ENCODE measurements at regions not wholly inside any gene's neighbourhood (a gene's known extent, or its start where the extent isn't known, plus 50 kb on each side); places are given as distances from the start of the nearest gene placed in this dataset.

DNA sequence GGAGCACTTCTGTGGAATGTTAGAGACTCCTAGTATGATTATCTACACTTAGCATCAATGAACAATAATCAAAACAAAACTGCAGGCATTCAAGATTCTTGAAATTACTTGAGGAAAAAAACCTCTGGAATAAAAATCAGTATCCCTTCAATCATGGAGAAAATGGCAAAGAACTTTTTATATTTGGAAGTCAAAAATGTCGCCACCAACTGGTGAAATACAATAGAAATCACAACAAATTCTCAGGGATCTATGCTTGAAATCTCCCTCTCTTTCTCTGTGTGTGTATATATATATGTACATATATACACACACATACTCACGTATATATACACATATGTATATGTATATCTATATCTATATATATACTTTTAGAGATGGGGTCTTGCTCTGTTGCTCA lies 378.9 kb upstream of the ALCAM start:
- POLR2A ChIA-PET: no interaction called here
- H3K4me3 Mint-ChIP-seq: no peak overlapping the region
- H3K4me1 Mint-ChIP-seq: no peaks in the 10 kb centered on the region
- DNase-seq: no peak
- H3K36me3 Mint-ChIP-seq: no peaks in the 10 kb centered on the region
- H3K27me3 Mint-ChIP-seq: no peaks in the 10 kb centered on the region
- no peaks in the 10 kb centered on the region for H3K9me3 Mint-ChIP-seq
- no peak for ATAC-seq (ENCODE audit: low read depth)
- H3K27ac Mint-ChIP-seq: no peak overlapping the region

DNA sequence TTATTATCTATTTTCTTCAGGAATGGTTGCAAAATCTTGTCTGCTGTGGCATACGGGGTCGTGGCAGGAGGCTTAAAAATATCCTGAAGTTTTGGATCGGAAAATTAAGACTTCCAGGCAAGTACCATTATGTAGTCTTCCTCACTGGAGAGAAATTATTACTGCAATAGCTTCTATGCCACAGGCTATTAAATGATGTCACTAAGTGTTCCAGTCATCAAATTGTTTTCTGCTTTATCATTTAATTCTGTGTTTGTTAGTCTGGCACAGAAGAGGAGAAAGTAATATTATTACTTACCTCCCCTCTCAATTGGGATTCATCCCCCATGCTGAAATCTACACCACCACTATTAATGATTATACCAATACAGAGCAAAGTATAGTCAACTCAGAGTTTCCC lies 378.2 kb upstream of the ALCAM start:
- Mint-ChIP-seq H3K4me3 (no peak overlapping the region), H3K4me1 (no peaks in the 10 kb centered on the region), H3K36me3 (no peaks in the 10 kb centered on the region), H3K27me3 (no peaks in the 10 kb centered on the region), H3K27ac (no peak overlapping the region), H3K9me3 (no peaks in the 10 kb centered on the region)
- DNase-seq (no peak), ATAC-seq (ENCODE audit: low read depth) (no peak)
- POLR2A ChIA-PET: no interaction called here

DNA sequence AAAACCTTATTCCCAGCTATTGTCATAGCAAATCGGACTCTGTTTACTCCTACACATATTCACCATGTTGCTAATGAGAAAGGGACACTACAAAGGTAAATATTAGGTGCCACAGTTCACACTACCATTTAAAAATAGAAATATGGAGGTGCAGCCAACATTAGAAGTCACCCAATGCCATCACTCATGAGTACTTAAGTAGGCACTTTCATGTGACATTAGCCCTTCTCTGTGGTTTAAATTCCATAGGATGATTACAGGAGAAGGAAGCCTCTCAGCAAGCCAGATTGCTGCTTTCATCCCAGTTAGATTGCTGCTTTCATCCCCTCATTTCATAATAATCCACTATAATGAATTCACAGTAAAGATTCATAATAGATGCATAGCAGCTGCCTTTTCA lies 376.8 kb upstream of the ALCAM start:
- H3K27me3 Mint-ChIP-seq: no peaks in the 10 kb centered on the region
- POLR2A ChIA-PET: no interaction called here
- no peaks in the 10 kb centered on the region for H3K36me3 Mint-ChIP-seq
- no peaks in the 10 kb centered on the region for H3K4me1 Mint-ChIP-seq
- no peak for DNase-seq
- no peak for ATAC-seq (ENCODE audit: low read depth)
- no peak overlapping the region for H3K27ac Mint-ChIP-seq
- H3K4me3 Mint-ChIP-seq: no peak overlapping the region
- no peaks in the 10 kb centered on the region for H3K9me3 Mint-ChIP-seq

DNA sequence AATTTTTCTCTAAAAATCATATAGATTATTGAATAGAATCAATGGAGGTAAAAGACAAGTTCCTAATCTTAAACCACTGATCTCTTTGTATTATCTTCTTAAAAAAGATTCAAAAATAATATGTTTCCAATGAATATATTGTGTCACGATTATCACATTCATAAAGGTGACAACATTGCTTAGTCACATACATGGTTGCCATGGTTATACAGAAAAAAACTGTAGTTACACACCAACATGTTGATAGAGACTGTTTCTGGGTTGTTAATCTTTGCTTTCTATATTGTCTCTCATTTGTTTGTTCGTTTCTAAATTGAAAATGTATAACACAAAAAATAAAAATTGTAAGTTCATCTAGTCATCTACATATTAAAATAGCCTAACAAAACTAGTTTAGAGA lies 376.0 kb upstream of the ALCAM start:
- DNase-seq: no peak
- H3K36me3 Mint-ChIP-seq: no peaks in the 10 kb centered on the region
- POLR2A ChIA-PET: no interaction called here

DNA sequence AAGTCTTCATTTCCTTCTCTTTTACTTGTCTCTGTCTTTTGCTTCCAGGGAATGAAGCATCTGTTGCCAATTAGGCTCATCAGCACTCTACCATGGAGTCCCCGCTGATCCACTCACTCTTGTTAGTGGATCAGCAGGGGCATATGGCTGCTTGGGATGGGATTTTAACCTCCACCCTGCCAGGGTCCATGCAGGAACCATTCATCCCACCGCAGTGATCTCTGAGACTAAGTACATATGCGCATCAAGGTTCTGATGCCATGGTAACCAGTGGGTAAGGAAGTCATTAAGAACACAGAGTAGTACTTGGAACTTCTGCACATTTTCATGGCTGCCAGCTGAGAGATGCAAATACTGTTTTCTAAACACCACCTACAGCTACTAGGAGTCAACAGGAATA lies 374.0 kb upstream of the ALCAM start:
- Mint-ChIP-seq H3K27ac (no peak overlapping the region), H3K36me3 (no peaks in the 10 kb centered on the region), H3K4me1 (no peaks in the 10 kb centered on the region), H3K27me3 (no peaks in the 10 kb centered on the region), H3K4me3 (no peak overlapping the region), H3K9me3 (no peaks in the 10 kb centered on the region)
- DNase-seq: no peak
- POLR2A ChIA-PET: no interaction called here
- no peak for ATAC-seq (ENCODE audit: low read depth)

More for the DNA sequence above, 376.0 kb upstream of the ALCAM start:
- no peak overlapping the region for H3K27ac Mint-ChIP-seq
- no peaks in the 10 kb centered on the region for H3K4me1 Mint-ChIP-seq
- no peak overlapping the region for H3K4me3 Mint-ChIP-seq
- ATAC-seq (ENCODE audit: low read depth): no peak
- H3K27me3 Mint-ChIP-seq: no peaks in the 10 kb centered on the region
- no peaks in the 10 kb centered on the region for H3K9me3 Mint-ChIP-seq

DNA sequence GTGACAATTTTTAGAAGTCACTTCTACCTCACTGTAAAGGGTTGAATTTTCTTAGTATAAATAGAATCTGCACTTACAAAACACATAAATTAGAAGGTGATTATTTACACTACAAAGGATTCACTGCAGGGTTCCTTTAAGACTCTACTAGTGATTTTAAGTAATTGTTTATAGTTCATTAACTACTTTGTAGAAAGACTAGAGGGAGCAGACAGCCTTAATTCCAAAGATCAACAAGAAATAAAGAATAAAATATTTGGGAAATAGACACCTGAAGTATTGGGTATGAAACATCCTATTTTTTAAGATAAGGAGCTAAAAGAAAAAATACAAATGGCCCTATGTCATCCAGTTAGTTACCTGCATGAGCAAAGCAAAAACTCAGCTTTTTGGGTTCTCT lies 360.5 kb upstream of the ALCAM start:
- no peaks in the 10 kb centered on the region for H3K27me3 Mint-ChIP-seq
- no peak for ATAC-seq (ENCODE audit: low read depth)

DNA sequence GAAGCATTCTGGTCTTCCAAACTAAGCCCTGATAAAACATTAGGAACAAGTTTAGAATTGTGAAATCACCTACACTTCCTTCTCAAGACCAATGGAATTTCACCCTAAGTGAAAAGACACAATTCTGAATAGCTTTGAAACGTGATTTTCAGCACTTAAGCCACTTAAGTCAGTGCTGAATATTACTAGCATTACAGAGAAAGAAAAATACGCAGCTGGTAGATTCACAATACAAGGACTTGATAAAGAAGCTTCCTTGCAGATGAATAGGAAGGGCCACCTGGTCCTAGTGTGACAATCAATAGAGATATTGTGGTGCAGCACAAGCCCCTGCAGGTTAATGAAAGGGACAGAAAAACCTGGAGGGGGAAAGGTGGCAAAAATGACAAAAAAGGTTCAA lies 353.1 kb upstream of the ALCAM start:
- no peaks in the 10 kb centered on the region for H3K4me1 Mint-ChIP-seq
- POLR2A ChIA-PET: no interaction called here
- no peak overlapping the region for H3K27ac Mint-ChIP-seq
- ATAC-seq (ENCODE audit: low read depth) (no peak), DNase-seq (no peak)
- H3K9me3 Mint-ChIP-seq: no peaks in the 10 kb centered on the region
- H3K36me3 Mint-ChIP-seq: no peaks in the 10 kb centered on the region
- H3K4me3 Mint-ChIP-seq: no peak overlapping the region
- no peaks in the 10 kb centered on the region for H3K27me3 Mint-ChIP-seq

More for the DNA sequence above, 360.5 kb upstream of the ALCAM start:
- no peak overlapping the region for H3K4me3 Mint-ChIP-seq
- H3K4me1 Mint-ChIP-seq: no peaks in the 10 kb centered on the region
- H3K27ac Mint-ChIP-seq: no peak overlapping the region
- H3K9me3 Mint-ChIP-seq: no peaks in the 10 kb centered on the region
- DNase-seq: no peak
- H3K36me3 Mint-ChIP-seq: no peaks in the 10 kb centered on the region
- POLR2A ChIA-PET: no interaction called here

DNA sequence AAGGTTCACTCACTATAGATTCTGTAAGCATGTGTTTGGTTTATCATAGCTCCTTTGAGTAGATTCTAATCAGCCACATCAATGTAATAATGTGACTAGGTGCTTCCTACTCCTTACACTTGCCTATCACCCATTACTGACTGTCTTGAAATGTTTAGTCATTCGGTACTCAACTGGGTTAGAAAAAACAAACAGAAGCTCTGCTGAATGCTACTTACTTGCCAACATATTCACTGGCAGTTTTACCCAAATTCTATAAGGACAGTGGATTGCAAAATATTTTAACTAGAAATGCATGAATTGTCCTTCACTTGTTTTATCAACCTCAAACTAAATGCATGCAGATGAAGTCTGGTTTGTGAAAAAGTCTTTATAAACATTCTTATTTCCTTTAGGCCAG lies 352.1 kb upstream of the ALCAM start:
- DNase-seq (no peak), ATAC-seq (ENCODE audit: low read depth) (no peak)
- no peak overlapping the region for H3K4me3 Mint-ChIP-seq
- no peak overlapping the region for H3K27ac Mint-ChIP-seq
- no peaks in the 10 kb centered on the region for H3K9me3 Mint-ChIP-seq
- no peaks in the 10 kb centered on the region for H3K27me3 Mint-ChIP-seq
- POLR2A ChIA-PET: no interaction called here
- H3K36me3 Mint-ChIP-seq: no peaks in the 10 kb centered on the region
- H3K4me1 Mint-ChIP-seq: no peaks in the 10 kb centered on the region

DNA sequence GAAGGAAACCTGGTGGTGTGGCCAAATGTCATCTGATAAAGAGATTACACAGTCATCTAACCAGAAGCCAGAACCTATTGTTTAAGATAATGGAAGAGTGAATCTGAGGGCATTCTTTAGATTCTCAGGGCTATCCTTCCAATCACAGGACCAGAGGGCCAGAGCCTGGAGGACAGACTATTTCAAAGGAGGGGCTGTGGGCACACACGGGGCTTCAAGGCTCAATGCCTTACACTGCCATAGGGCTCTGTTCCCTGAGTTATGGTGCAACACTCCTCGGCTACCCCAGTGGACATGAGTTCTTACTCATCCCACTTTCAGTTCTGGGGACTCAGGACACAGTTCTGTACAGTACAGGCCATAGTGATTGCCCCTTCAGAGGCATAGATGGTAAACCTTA lies 343.9 kb upstream of the ALCAM start:
- H3K36me3 Mint-ChIP-seq: no peaks in the 10 kb centered on the region
- POLR2A ChIA-PET: no interaction called here
- DNase-seq (no peak), ATAC-seq (ENCODE audit: low read depth) (no peak)
- H3K4me3 Mint-ChIP-seq: no peak overlapping the region
- no peaks in the 10 kb centered on the region for H3K4me1 Mint-ChIP-seq
- no peaks in the 10 kb centered on the region for H3K27me3 Mint-ChIP-seq
- H3K27ac Mint-ChIP-seq: no peak overlapping the region
- H3K9me3 Mint-ChIP-seq: no peaks in the 10 kb centered on the region

DNA sequence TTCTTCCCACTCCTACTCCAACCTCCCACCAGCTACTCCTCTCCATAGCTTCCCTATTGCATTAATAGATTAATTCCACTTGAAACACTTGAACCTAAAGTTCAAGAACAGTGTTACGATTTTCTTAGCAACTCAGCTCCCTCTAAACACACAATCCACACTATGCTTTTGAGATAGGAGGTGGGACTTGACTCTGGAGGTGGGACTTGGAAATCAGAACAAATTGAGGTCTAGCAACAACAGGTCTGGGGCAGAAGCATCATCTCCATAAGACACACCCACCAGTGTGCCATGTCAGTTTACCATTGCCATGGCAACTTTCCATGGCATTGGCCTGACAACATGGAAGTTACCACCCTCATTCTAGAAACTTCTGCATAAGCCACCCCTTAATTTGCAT lies 336.5 kb upstream of the ALCAM start:
- POLR2A ChIA-PET: no interaction called here
- DNase-seq (no peak), ATAC-seq (ENCODE audit: low read depth) (no peak)
- H3K4me1 Mint-ChIP-seq: no peaks in the 10 kb centered on the region
- no peaks in the 10 kb centered on the region for H3K27me3 Mint-ChIP-seq
- no peak overlapping the region for H3K27ac Mint-ChIP-seq
- no peaks in the 10 kb centered on the region for H3K36me3 Mint-ChIP-seq
- H3K9me3 Mint-ChIP-seq: no peaks in the 10 kb centered on the region
- no peak overlapping the region for H3K4me3 Mint-ChIP-seq

DNA sequence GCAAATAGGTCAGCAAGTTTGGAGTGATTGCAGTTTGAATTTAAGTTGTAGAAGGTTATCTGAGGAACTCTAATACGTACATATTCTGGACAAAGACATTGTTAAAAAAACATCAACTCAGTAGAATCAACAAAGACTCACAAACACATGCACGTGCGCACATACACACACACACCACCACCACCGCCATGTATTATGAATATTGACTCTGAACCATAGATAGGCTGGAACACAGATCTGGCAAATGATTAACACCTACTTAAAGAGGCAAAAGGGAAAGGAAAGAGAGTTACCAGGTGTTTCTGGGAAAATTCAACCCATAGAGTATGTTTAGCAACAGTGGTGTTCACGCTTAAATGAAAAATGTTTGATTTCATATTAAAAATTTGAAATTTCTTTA lies 334.2 kb upstream of the ALCAM start:
- ATAC-seq (ENCODE audit: low read depth): no peak
- Mint-ChIP-seq H3K4me3 (no peak overlapping the region), H3K36me3 (no peaks in the 10 kb centered on the region), H3K4me1 (no peaks in the 10 kb centered on the region), H3K27ac (no peak overlapping the region), H3K27me3 (no peaks in the 10 kb centered on the region), H3K9me3 (no peaks in the 10 kb centered on the region)
- no peak for DNase-seq
- POLR2A ChIA-PET: no interaction called here

DNA sequence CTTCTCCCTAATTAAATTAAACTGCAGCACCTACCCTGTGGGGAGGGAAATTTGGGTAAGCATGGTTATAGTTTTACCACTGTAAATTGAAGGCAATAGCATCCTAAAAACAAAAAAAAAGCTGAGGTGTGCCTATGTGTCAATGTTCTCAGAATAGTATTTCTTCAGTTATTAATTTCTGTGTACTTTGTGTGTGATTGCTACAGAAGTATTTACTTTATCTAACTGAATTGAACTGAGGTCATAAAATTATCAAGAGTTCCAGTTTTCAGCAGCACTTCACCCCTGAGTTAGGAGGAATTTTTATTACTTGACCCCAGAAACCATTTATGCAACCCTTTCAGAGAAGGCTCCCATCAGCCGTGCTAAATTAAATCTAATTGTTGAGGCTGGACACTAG lies 333.6 kb upstream of the ALCAM start:
- Mint-ChIP-seq H3K36me3 (no peaks in the 10 kb centered on the region), H3K4me3 (no peak overlapping the region), H3K4me1 (no peaks in the 10 kb centered on the region), H3K27me3 (no peaks in the 10 kb centered on the region), H3K9me3 (no peaks in the 10 kb centered on the region), H3K27ac (no peak overlapping the region)
- ATAC-seq (ENCODE audit: low read depth) (no peak), DNase-seq (no peak)
- POLR2A ChIA-PET: no interaction called here

DNA sequence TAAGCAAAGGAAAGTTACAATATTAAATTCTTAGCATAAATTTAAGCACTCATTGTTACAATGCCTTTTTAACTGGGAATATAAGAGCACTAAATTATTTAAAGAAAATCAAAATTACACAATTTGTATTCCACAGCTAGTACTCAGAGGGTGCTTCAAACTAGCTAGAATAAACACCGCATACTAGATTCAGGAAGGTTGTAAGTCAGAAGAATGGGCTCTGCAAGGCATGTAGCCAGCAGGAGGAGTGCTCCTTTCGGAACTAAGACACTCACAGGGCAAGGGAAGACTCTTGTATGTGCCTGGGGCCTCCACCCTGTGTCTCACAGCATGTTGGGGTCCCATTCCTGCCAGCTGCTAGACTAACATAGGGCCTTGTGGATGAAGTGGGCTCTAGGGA lies 327.7 kb upstream of the ALCAM start:
- POLR2A ChIA-PET: no interaction called here
- no peaks in the 10 kb centered on the region for H3K9me3 Mint-ChIP-seq
- H3K36me3 Mint-ChIP-seq: no peaks in the 10 kb centered on the region
- H3K27me3 Mint-ChIP-seq: no peaks in the 10 kb centered on the region
- no peak overlapping the region for H3K4me3 Mint-ChIP-seq
- no peaks in the 10 kb centered on the region for H3K4me1 Mint-ChIP-seq
- ATAC-seq (ENCODE audit: low read depth): no peak
- no peak for DNase-seq
- H3K27ac Mint-ChIP-seq: no peak overlapping the region

DNA sequence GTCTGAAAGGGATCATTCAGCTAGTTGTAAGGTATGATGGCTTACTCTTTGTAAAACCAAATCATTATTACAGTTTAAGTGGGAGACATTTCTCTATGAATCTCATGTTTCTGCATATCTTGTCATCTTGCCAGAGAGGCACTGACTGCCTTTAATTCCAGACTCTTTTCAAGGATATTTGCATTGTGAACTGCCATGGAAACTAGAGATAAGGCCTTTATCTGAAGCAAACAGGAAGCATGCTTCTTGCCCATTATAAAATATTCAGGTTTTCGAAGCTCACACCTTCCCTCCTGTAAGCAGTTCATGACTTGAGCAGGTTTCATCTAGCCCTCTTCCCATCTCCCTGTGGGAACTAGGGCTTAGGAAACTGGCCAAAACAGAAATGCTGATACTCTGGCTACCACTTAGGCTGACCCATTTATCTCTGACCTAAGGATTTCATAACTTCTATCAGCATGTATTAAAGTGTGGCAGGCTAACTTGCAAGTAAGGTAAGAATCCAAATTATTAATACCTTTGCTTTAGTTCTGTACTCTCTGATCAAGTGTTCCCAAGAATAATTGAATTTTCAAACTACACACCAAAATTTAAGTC lies 326.6 kb upstream of the ALCAM start:
- H3K27ac Mint-ChIP-seq: no peak overlapping the region
- POLR2A ChIA-PET: no interaction called here
- no peaks in the 10 kb centered on the region for H3K9me3 Mint-ChIP-seq
- no peaks in the 10 kb centered on the region for H3K4me1 Mint-ChIP-seq
- no peak for ATAC-seq (ENCODE audit: low read depth)
- DNase-seq: no peak
- H3K36me3 Mint-ChIP-seq: no peaks in the 10 kb centered on the region
- H3K27me3 Mint-ChIP-seq: no peaks in the 10 kb centered on the region
- no peak overlapping the region for H3K4me3 Mint-ChIP-seq

DNA sequence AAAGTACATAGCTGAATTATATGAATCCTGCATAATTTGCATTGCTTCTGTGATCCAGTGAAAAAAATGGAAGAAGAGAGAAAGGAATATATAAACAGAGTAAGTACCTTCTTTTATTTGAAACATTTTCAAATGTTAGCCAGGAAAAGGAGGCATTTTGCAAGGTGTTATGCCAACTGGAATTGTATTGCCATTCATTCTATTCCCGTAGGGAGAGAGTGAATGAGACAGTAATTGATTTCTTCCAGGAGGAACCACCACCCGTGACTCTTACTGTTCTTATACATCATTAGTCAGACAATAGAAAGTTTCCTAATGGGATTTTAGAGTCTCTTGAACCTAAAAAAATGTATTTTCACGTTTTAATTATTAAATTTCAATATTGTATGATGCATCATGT lies 324.1 kb upstream of the ALCAM start:
- Mint-ChIP-seq H3K4me3 (no peak overlapping the region), H3K4me1 (no peaks in the 10 kb centered on the region), H3K27ac (no peak overlapping the region), H3K27me3 (no peaks in the 10 kb centered on the region), H3K9me3 (no peaks in the 10 kb centered on the region), H3K36me3 (no peaks in the 10 kb centered on the region)
- DNase-seq: no peak
- ATAC-seq (ENCODE audit: low read depth): no peak
- POLR2A ChIA-PET: no interaction called here

Measured in activated naive CD8-positive, alpha-beta T cell treated with anti-CD3 and anti-CD28 coated beads, Interleukin-2, amount 10 ng/mL, durations not matched to agents 7 days and 5 days (primary cell).